Endodermal cell (in vitro differentiated cells): ENCODE measurements at regions not wholly inside any gene's neighbourhood (a gene's known extent, or its start where the extent isn't known, plus 50 kb on each side); places are given as distances from the start of the nearest gene placed in this dataset.

Experiments used
- DNase-seq: peaks from one replicate; pipeline ENCODE4 v3.0.0-alpha.2; 2017
- H3K27ac ChIP-seq: 2 replicates; pipeline ENCODE4 v1.5.1; 2013; ENCODE audit warnings: mild to moderate bottlenecking, low read depth, low read length, moderate library complexity
- H3K27me3 ChIP-seq: 2 replicates; pipeline ENCODE4 v1.6.1; 2013; ENCODE audit warnings: mild to moderate bottlenecking, low read length, moderate library complexity; ENCODE audit not compliant: insufficient read depth, control insufficient read depth, poor library complexity, severe bottlenecking
- H3K36me3 ChIP-seq: 2 replicates; pipeline ENCODE4 v1.7.0; 2013; ENCODE audit warnings: mild to moderate bottlenecking, low read length, moderate library complexity; ENCODE audit not compliant: control insufficient read depth, insufficient read depth
- H3K4me1 ChIP-seq: one replicate; pipeline ENCODE4 v1.7.0; 2013; ENCODE audit warnings: low read length; ENCODE audit not compliant: control insufficient read depth, insufficient read depth
- H3K4me3 ChIP-seq: 2 replicates; pipeline ENCODE4 v1.5.1; 2013; ENCODE audit warnings: mild to moderate bottlenecking, low read length, moderate library complexity
- H3K9ac ChIP-seq: 2 replicates; pipeline ENCODE4 v1.6.1; 2013; ENCODE audit warnings: mild to moderate bottlenecking, low read length, moderate library complexity; ENCODE audit not compliant: poor library complexity, severe bottlenecking; ENCODE audit errors: extremely low read depth
- H3K9me3 ChIP-seq: 2 replicates; pipeline ENCODE4 v1.6.1; 2013; ENCODE audit warnings: mild to moderate bottlenecking, low read length, moderate library complexity; ENCODE audit not compliant: control insufficient read depth
- H3K27ac Mint-ChIP-seq: 2 replicates; pipeline ENCODE4 v1.8.0; 2020; ENCODE audit warnings: mixed read lengths
- H3K27me3 Mint-ChIP-seq: 2 replicates; pipeline ENCODE4 v1.8.0; 2021; ENCODE audit warnings: mild to moderate bottlenecking, mixed read lengths; ENCODE audit not compliant: insufficient read depth
- H3K36me3 Mint-ChIP-seq: 2 replicates; pipeline ENCODE4 v1.8.0; 2020; ENCODE audit warnings: low read depth, mixed read lengths
- H3K4me1 Mint-ChIP-seq: 2 replicates; pipeline ENCODE4 v1.8.0; 2020; ENCODE audit warnings: mixed read lengths
- H3K4me3 Mint-ChIP-seq: 2 replicates; pipeline ENCODE4 v1.8.0; 2020; ENCODE audit warnings: mild to moderate bottlenecking, moderate library complexity, mixed read lengths
- H3K9me3 Mint-ChIP-seq: 2 replicates; pipeline ENCODE4 v1.8.0; 2020; ENCODE audit warnings: mild to moderate bottlenecking, mixed read lengths
- CTCF ChIP-seq: fragments of 200-600 bp; sonication (generic); conservative IDR thresholded peaks from 2 replicates; pipeline ENCODE4 v1.5.0; 2021; ENCODE audit warnings: antibody characterized with exemption, mild to moderate bottlenecking
- WGBS, 2 experiments: methylation state at CpG; one replicate each; pipeline versions ENCODE4 v1.1.5 to v1.1.7; 2013; ENCODE audit warnings: missing lambda C conversion rate in 2 of 2, mixed read lengths in 1 of 2; ENCODE audit not compliant: insufficient coverage in 1 of 2, insufficient read length in 1 of 2; 5-methylcytosine and 5-hydroxymethylcytosine counted together

GRCh38 chr22:47535681-47536080 is 773.2 kb downstream of the TBC1D22A start:
- TF ChIP-seq CTCF, result no peak
- H3K4me3 ChIP-seq, result no peak overlapping the region
- peaks cover 52% of the 10 kb centered on the region for H3K9me3 ChIP-seq
- no peak overlapping the region for H3K27ac ChIP-seq
- no peaks in the 10 kb centered on the region for H3K4me1 ChIP-seq
- no peaks in the 10 kb centered on the region for H3K4me1 Mint-ChIP-seq
- H3K36me3 Mint-ChIP-seq, result peaks cover 1% of the 10 kb centered on the region
- no peaks in the 10 kb centered on the region for H3K36me3 ChIP-seq
- DNase-seq, result no peak
- H3K27ac Mint-ChIP-seq, result no peak overlapping the region
- H3K27me3 ChIP-seq, result no peaks in the 10 kb centered on the region
- H3K9me3 Mint-ChIP-seq, result peaks cover 87% of the 10 kb centered on the region
- 88 to 90% methylated on average over 11 to 13 of the region's 13 CpGs for WGBS, 2 experiments
- H3K9ac ChIP-seq, result no peak overlapping the region
- no peak overlapping the region for H3K4me3 Mint-ChIP-seq
- no peaks in the 10 kb centered on the region for H3K27me3 Mint-ChIP-seq

- H3K27ac ChIP-seq, result no peak overlapping the region
- H3K4me3 Mint-ChIP-seq, result no peak overlapping the region
- WGBS, 2 experiments, result 76 to 79% methylated on average over 4 to 9 of the region's 9 CpGs
- no peaks in the 10 kb centered on the region for H3K4me1 ChIP-seq
- no peak overlapping the region for H3K4me3 ChIP-seq
- H3K36me3 ChIP-seq, result no peaks in the 10 kb centered on the region
- H3K27ac Mint-ChIP-seq, result no peak overlapping the region
- H3K9me3 Mint-ChIP-seq, result peaks cover 90% of the 10 kb centered on the region
- H3K9ac ChIP-seq, result no peak overlapping the region
- no peaks in the 10 kb centered on the region for H3K27me3 Mint-ChIP-seq
- no peaks in the 10 kb centered on the region for H3K27me3 ChIP-seq
- no peaks in the 10 kb centered on the region for H3K4me1 Mint-ChIP-seq
- TF ChIP-seq CTCF, result no peak
- H3K36me3 Mint-ChIP-seq, result peaks cover 1% of the 10 kb centered on the region
- DNase-seq, result no peak
- peaks cover 59% of the 10 kb centered on the region for H3K9me3 ChIP-seq
These were observed 772.5 kb downstream of the TBC1D22A start for GRCh38 chr22:47534804-47535410.

DNA sequence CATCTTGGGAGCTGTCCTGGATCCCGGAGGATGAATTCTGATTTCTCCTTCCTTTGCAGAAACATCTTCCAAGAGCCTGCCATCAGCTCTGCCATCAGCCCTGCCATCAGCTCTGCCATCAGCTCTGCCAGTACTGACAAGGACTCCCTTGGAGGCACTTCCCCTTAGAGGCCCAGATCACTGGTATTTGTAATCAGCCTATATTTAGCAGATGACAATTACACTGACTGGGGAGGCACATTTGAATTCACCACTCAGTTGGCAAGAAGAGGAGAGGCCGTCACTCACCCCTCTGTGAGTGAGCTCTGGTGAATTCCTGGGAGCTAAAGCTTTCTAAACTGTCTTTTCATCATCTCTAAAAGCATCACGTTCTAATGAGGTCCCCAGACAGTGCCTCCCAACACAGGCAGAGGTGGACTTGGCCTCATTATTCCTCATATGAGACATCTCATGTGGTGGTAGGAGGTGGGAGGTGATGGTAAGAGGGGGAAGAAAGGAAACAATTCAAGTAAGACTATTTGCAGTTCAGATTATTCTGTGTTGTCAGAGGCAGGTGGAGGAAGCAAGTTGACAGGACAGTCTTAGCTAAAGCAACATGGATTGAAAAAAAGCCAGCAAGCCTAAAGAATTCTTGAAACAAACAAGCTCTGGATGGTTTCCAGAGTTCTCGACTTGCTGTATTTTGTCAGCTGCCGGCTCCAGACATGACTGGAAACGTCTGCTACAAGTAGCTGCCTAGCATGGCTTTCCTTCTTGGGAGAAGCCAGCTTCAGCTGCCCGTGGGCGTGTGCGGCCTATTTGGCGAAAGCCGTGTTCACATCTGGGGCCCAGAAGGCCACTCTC is 771.7 kb downstream of the TBC1D22A start:
- Mint-ChIP-seq H3K27me3 (no peaks in the 10 kb centered on the region), H3K4me3 (no peak overlapping the region), H3K4me1 (no peaks in the 10 kb centered on the region), H3K9me3 (peaks cover 83% of the 10 kb centered on the region), H3K27ac (no peak overlapping the region), H3K36me3 (peaks cover 1% of the 10 kb centered on the region)
- no peaks in the 10 kb centered on the region for H3K4me1 ChIP-seq
- 74 to 85% methylated on average over 5 to 11 of the region's 11 CpGs for WGBS, 2 experiments
- H3K27ac ChIP-seq, result no peak overlapping the region
- no peak overlapping the region for H3K4me3 ChIP-seq
- no peaks in the 10 kb centered on the region for H3K36me3 ChIP-seq
- no peaks in the 10 kb centered on the region for H3K27me3 ChIP-seq
- DNase-seq, result no peak
- no peak for TF ChIP-seq CTCF
- H3K9me3 ChIP-seq, result peaks cover 59% of the 10 kb centered on the region
- H3K9ac ChIP-seq, result no peak overlapping the region
